ENCODE measurements at regions not wholly inside any gene's neighbourhood (a gene's known extent, or its start where the extent isn't known, plus 50 kb on each side); places are given as distances from the start of the nearest gene placed in this dataset.

DNA sequence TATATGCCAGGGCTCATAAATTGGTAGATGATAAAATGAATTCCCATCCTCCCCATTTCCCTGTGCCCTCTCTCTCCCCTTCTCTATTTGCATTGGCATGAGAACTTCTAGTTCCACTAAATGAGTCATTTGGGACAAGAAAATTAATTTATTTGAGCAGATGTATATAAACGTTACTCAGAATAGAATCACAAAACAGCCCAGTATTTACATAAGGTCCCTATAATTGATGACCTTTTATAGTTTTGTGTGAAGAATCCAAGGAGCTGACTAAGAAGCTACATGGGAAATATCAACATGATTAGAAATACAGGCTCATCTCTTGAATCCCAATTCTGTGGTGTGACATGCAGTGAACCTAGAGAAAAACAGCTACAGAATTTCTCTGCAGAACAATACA is 617.7 kb upstream of the NR2F2 start:
- Histone ChIP-seq H4K20me1 (replicated peaks; ENCODE audit: insufficient read depth) (no peaks in the 10 kb centered on the region), H3K36me3 (ENCODE audit: insufficient read depth) (no peaks in the 10 kb centered on the region), H3K4me1 (ENCODE audit: insufficient read depth) (peaks cover 8% of the 10 kb centered on the region; the same call in 1 of the 2 replicates), H3K9me2 (ENCODE audit: insufficient read depth) (peaks cover 5% of the 10 kb centered on the region; the same call in 1 of the 2 replicates), H2AFZ (no peak overlapping the region), H3F3A (replicated peaks; ENCODE audit: low read depth) (no peaks in the 10 kb centered on the region), H3K27me3 (ENCODE audit: insufficient read depth) (no peaks in the 10 kb centered on the region), H3K27ac (ENCODE audit: low read depth) (no peak overlapping the region), H3K79me2 (replicated peaks; ENCODE audit: insufficient read depth) (no peaks in the 10 kb centered on the region), H3K4me3 (no peak overlapping the region), H3K4me2 (no peak overlapping the region)
- no peaks in the 10 kb centered on the region for H3K36me3 Mint-ChIP-seq (ENCODE audit: low read depth)
- no peaks in the 10 kb centered on the region for H3K9me3 Mint-ChIP-seq
- ATAC-seq (no peak), DNase-seq (ENCODE audit: low spot score) (no peak)
- TF ChIP-seq POLR2AphosphoS5 (IDR thresholded peaks at IDR 0.05; ENCODE audit: low read depth) = no peak
- TF ChIP-seq EZH2phosphoT487 (IDR thresholded peaks at IDR 0.05; ENCODE audit: unreplicated experiment) = no peak
- TF ChIP-seq, protein P1, sequence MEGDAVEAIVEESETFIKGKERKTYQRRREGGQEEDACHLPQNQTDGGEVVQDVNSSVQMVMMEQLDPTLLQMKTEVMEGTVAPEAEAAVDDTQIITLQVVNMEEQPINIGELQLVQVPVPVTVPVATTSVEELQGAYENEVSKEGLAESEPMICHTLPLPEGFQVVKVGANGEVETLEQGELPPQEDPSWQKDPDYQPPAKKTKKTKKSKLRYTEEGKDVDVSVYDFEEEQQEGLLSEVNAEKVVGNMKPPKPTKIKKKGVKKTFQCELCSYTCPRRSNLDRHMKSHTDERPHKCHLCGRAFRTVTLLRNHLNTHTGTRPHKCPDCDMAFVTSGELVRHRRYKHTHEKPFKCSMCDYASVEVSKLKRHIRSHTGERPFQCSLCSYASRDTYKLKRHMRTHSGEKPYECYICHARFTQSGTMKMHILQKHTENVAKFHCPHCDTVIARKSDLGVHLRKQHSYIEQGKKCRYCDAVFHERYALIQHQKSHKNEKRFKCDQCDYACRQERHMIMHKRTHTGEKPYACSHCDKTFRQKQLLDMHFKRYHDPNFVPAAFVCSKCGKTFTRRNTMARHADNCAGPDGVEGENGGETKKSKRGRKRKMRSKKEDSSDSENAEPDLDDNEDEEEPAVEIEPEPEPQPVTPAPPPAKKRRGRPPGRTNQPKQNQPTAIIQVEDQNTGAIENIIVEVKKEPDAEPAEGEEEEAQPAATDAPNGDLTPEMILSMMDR (conservative IDR thresholded peaks at IDR 0.05; ENCODE audit: low read depth in 2 of 2) = no peak
- TF ChIP-seq, protein P2, sequence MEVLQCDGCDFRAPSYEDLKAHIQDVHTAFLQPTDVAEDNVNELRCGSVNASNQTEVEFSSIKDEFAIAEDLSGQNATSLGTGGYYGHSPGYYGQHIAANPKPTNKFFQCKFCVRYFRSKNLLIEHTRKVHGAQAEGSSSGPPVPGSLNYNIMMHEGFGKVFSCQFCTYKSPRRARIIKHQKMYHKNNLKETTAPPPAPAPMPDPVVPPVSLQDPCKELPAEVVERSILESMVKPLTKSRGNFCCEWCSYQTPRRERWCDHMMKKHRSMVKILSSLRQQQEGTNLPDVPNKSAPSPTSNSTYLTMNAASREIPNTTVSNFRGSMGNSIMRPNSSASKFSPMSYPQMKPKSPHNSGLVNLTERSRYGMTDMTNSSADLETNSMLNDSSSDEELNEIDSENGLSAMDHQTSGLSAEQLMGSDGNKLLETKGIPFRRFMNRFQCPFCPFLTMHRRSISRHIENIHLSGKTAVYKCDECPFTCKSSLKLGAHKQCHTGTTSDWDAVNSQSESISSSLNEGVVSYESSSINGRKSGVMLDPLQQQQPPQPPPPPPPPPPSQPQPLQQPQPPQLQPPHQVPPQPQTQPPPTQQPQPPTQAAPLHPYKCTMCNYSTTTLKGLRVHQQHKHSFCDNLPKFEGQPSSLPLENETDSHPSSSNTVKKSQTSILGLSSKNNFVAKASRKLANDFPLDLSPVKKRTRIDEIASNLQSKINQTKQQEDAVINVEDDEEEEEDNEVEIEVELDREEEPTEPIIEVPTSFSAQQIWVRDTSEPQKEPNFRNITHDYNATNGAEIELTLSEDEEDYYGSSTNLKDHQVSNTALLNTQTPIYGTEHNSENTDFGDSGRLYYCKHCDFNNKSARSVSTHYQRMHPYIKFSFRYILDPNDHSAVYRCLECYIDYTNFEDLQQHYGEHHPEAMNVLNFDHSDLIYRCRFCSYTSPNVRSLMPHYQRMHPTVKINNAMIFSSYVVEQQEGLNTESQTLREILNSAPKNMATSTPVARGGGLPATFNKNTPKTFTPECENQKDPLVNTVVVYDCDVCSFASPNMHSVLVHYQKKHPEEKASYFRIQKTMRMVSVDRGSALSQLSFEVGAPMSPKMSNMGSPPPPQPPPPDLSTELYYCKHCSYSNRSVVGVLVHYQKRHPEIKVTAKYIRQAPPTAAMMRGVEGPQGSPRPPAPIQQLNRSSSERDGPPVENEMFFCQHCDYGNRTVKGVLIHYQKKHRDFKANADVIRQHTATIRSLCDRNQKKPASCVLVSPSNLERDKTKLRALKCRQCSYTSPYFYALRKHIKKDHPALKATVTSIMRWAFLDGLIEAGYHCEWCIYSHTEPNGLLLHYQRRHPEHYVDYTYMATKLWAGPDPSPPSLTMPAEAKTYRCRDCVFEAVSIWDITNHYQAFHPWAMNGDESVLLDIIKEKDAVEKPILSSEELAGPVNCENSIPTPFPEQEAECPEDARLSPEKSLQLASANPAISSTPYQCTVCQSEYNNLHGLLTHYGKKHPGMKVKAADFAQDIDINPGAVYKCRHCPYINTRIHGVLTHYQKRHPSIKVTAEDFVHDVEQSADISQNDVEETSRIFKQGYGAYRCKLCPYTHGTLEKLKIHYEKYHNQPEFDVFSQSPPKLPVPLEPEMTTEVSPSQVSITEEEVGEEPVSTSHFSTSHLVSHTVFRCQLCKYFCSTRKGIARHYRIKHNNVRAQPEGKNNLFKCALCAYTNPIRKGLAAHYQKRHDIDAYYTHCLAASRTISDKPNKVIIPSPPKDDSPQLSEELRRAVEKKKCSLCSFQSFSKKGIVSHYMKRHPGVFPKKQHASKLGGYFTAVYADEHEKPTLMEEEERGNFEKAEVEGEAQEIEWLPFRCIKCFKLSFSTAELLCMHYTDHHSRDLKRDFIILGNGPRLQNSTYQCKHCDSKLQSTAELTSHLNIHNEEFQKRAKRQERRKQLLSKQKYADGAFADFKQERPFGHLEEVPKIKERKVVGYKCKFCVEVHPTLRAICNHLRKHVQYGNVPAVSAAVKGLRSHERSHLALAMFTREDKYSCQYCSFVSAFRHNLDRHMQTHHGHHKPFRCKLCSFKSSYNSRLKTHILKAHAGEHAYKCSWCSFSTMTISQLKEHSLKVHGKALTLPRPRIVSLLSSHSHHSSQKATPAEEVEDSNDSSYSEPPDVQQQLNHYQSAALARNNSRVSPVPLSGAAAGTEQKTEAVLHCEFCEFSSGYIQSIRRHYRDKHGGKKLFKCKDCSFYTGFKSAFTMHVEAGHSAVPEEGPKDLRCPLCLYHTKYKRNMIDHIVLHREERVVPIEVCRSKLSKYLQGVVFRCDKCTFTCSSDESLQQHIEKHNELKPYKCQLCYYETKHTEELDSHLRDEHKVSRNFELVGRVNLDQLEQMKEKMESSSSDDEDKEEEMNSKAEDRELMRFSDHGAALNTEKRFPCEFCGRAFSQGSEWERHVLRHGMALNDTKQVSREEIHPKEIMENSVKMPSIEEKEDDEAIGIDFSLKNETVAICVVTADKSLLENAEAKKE (CRISPR knock-in tag; IDR thresholded peaks at IDR 0.05) = no peak
- no peak for TF ChIP-seq NANOG (IDR thresholded peaks at IDR 0.05; ENCODE audit: borderline replicate concordance)
- TF ChIP-seq STAT1 (IDR thresholded peaks at IDR 0.05; ENCODE audit: unreplicated experiment) = no peak
- no peak for TF ChIP-seq JUNB (IDR thresholded peaks at IDR 0.05; ENCODE audit: unreplicated experiment)
- TF ChIP-seq, protein P3, sequence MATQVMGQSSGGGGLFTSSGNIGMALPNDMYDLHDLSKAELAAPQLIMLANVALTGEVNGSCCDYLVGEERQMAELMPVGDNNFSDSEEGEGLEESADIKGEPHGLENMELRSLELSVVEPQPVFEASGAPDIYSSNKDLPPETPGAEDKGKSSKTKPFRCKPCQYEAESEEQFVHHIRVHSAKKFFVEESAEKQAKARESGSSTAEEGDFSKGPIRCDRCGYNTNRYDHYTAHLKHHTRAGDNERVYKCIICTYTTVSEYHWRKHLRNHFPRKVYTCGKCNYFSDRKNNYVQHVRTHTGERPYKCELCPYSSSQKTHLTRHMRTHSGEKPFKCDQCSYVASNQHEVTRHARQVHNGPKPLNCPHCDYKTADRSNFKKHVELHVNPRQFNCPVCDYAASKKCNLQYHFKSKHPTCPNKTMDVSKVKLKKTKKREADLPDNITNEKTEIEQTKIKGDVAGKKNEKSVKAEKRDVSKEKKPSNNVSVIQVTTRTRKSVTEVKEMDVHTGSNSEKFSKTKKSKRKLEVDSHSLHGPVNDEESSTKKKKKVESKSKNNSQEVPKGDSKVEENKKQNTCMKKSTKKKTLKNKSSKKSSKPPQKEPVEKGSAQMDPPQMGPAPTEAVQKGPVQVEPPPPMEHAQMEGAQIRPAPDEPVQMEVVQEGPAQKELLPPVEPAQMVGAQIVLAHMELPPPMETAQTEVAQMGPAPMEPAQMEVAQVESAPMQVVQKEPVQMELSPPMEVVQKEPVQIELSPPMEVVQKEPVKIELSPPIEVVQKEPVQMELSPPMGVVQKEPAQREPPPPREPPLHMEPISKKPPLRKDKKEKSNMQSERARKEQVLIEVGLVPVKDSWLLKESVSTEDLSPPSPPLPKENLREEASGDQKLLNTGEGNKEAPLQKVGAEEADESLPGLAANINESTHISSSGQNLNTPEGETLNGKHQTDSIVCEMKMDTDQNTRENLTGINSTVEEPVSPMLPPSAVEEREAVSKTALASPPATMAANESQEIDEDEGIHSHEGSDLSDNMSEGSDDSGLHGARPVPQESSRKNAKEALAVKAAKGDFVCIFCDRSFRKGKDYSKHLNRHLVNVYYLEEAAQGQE (IDR thresholded peaks at IDR 0.05; ENCODE audit: unreplicated experiment) = no peak
- no peak for TF ChIP-seq ZNF114 (CRISPR knock-in tag; IDR thresholded peaks at IDR 0.05)
- no peak for TF ChIP-seq ZNF331 (CRISPR knock-in tag; IDR thresholded peaks at IDR 0.05; ENCODE audit: low read depth)
- no peak for TF ChIP-seq CREB1 (CRISPR knock-in tag; IDR thresholded peaks at IDR 0.05; ENCODE audit: low read depth)
- no peak for TF ChIP-seq EZH2 (IDR thresholded peaks at IDR 0.05; ENCODE audit: low read depth, unreplicated experiment)
- TF ChIP-seq, protein P4, sequence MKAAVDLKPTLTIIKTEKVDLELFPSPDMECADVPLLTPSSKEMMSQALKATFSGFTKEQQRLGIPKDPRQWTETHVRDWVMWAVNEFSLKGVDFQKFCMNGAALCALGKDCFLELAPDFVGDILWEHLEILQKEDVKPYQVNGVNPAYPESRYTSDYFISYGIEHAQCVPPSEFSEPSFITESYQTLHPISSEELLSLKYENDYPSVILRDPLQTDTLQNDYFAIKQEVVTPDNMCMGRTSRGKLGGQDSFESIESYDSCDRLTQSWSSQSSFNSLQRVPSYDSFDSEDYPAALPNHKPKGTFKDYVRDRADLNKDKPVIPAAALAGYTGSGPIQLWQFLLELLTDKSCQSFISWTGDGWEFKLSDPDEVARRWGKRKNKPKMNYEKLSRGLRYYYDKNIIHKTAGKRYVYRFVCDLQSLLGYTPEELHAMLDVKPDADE (IDR thresholded peaks at IDR 0.05) = no peak
- peaks cover 14% of the 10 kb centered on the region; the same call in 2 of the 3 replicates for H3K4me1 Mint-ChIP-seq
- H3K27me3 Mint-ChIP-seq (ENCODE audit: insufficient read depth, low read depth, poor library complexity) = peaks cover 5% of the 10 kb centered on the region
- H3K27ac Mint-ChIP-seq = no peak overlapping the region
- H3K4me3 Mint-ChIP-seq = no peak overlapping the region
